Naive B cell (primary cell): ENCODE measurements at regions not wholly inside any gene's neighbourhood (a gene's known extent, or its start where the extent isn't known, plus 50 kb on each side); places are given as distances from the start of the nearest gene placed in this dataset.
"Not testable (repeated sequence)": the region's sequence is repeated elsewhere in the genome, so short reads cannot be mapped to it uniquely, and the experiment has no call there.

ENCODE experiments used
- ATAC-seq, 2 donors: fragments of 150-1000 bp; cut with Tn5 transposase; 2 replicates each; pipeline ENCODE4 v1.10.0; 2021; ENCODE audit warnings: low read depth in 2 of 2, mild to moderate bottlenecking in 2 of 2, moderate library complexity in 2 of 2
- DNase-seq: peaks from one replicate; pipeline ENCODE4 v3.0.0; 2022
- H3K27ac Mint-ChIP-seq, 6 donors: one replicate each; pipeline ENCODE4 v1.8.0; 2020 to 2022; ENCODE audit warnings: mild to moderate bottlenecking in 6 of 6, mixed read lengths in 6 of 6, moderate library complexity in 5 of 6, inconsistent platforms in 2 of 6
- H3K27me3 Mint-ChIP-seq, 3 donors: one replicate each; pipeline ENCODE4 v1.8.0; 2021 to 2022; ENCODE audit warnings: mixed read lengths in 3 of 3, mild to moderate bottlenecking in 1 of 3
- H3K36me3 Mint-ChIP-seq, 2 donors: one replicate each; pipeline ENCODE4 v1.8.0; 2020 to 2022; ENCODE audit warnings: mixed read lengths in 2 of 2, inconsistent platforms in 1 of 2, mild to moderate bottlenecking in 1 of 2
- H3K4me1 Mint-ChIP-seq, 3 donors: one replicate each; pipeline ENCODE4 v1.8.0; 2020 to 2022; ENCODE audit warnings: mixed read lengths in 3 of 3, inconsistent platforms in 1 of 3, mild to moderate bottlenecking in 1 of 3, moderate library complexity in 1 of 3
- H3K4me3 Mint-ChIP-seq, 8 donors: one replicate each; pipeline ENCODE4 v1.8.0; 2020 to 2022; ENCODE audit warnings: mild to moderate bottlenecking in 8 of 8, mixed read lengths in 8 of 8, moderate library complexity in 8 of 8, inconsistent platforms in 2 of 8
- H3K9me3 Mint-ChIP-seq, 7 donors: one replicate each; pipeline ENCODE4 v1.8.0; 2020 to 2022; ENCODE audit warnings: mixed read lengths in 7 of 7, mild to moderate bottlenecking in 5 of 7, inconsistent platforms in 2 of 7, moderate library complexity in 1 of 7

DNA sequence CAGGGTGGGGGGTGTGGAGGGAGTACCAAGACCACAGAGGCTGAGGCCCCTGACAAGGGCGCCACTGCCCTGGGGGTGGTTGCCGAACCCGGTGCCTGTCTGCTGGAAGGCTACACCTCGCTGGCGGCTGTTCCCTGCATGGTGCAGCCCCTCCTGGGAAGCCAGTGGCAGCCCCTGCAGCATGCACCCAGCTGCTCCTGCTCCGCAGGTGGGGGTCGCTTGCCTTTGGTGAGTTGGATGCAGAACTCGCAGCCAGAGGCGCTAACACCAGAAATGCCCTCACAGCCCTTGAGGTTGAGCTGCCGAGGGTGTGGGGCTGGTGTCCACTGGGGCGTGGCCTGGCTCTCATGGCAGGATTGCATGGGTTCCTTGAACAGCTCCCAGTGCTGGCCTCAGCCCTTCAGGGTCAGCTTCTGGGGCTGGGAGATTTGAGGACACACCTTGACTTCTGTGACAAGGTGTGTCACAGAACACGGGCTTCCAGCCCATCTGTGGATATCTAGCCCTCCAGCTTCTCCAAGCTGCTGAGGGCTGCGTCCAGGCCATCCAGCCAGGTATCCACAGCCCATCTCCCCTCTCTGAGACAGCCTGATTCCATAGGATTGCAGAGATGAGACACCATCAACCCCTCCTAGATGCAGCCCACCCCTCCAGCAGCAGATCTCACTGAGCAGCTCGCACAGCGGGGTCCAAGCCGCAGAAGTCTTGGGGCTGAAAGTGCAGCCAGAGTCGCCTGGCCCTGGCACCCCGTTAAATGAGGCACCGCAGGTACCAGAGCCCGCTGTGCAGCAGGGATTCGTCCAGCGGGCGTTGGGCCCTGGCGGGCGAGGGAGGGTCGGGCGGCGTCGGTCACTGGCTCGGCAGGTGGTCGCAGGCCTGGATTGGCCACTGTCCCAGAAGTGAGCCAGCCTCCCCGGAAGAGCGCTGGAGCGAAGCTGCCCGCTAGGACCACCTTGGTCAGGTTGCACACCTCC is 586.3 kb downstream of the KCNJ18 start:
- peaks cover 0 to 21% (median 9%) of the 10 kb centered on the region in 7 donors for H3K9me3 Mint-ChIP-seq
- no peak for ATAC-seq
- no peak for DNase-seq
- no peaks in the 10 kb centered on the region for H3K27me3 Mint-ChIP-seq
- H3K36me3 Mint-ChIP-seq = no peaks in the 10 kb centered on the region
- no peak overlapping the region for H3K4me3 Mint-ChIP-seq
- no peak overlapping the region for H3K27ac Mint-ChIP-seq
- H3K4me1 Mint-ChIP-seq = no peaks in the 10 kb centered on the region

- DNase-seq = no peak
- H3K4me1 Mint-ChIP-seq = no peaks in the 10 kb centered on the region
- no peak overlapping the region for H3K27ac Mint-ChIP-seq
- ATAC-seq = no peak
- H3K27me3 Mint-ChIP-seq = no peaks in the 10 kb centered on the region
- peaks cover 0 to 12% (median 4%) of the 10 kb centered on the region in 7 donors for H3K9me3 Mint-ChIP-seq
- no peak overlapping the region for H3K4me3 Mint-ChIP-seq
- no peaks in the 10 kb centered on the region for H3K36me3 Mint-ChIP-seq
These were observed 594.2 kb downstream of the KCNJ18 start for GRCh38 chr17:22286337-22287041.

GRCh38 chr17:22298484-22298951 is 606.2 kb downstream of the KCNJ18 start:
- H3K9me3 Mint-ChIP-seq = peaks cover 9 to 22% (median 14%) of the 10 kb centered on the region in 7 donors

GRCh38 chr17:22300177-22300576 is 607.9 kb downstream of the KCNJ18 start:
- Mint-ChIP-seq H3K4me1 (peaks cover 0 to 4% (median 0%) of the 10 kb centered on the region in 3 donors), H3K36me3 (peaks cover 3 to 8% of the 10 kb centered on the region in 2 donors), H3K9me3 (peaks cover 9 to 31% (median 18%) of the 10 kb centered on the region in 7 donors), H3K27me3 (no peaks in the 10 kb centered on the region), H3K4me3 (no peak overlapping the region), H3K27ac (no peak overlapping the region)
- ATAC-seq (no peak), DNase-seq (no peak)

More at GRCh38 chr17:22298484-22298951, 606.2 kb downstream of the KCNJ18 start:
- not testable (repeated sequence) for H3K27ac Mint-ChIP-seq, H3K27me3 Mint-ChIP-seq, DNase-seq, H3K36me3 Mint-ChIP-seq, H3K4me3 Mint-ChIP-seq, H3K4me1 Mint-ChIP-seq
- ATAC-seq = peak in 1 of 2 donors; percentile 43

DNA sequence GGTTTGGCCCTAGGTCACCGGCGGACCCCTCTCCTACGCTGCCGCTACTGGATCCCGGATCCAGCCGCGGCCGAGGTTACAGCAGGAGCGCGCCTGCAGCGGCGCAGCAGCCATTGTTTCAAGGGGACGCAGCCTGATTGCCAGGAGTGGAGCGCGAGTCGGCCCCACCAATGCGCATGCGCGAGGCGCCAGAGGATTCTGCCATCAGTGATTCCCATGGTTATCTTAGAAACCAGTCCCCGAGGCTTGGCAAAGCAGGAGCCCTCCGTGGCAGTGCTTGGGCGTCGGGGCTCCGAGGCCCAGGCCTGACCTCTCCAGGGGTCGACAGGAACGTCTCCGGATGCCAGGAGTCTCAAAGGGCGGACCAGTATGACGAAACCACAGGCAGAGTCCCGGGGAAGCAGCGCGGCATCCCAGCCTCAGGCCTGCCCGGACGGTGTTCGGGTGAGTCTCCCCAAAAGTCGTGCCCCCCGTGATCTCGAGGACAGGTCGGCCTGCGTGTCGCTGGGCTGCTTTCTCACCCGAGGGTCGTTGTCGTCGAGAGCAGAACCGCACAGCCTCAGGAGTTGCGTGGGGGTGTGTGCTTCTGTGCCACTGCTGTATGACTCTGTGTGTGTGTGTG is 608.5 kb downstream of the KCNJ18 start:
- no peaks in the 10 kb centered on the region for H3K27me3 Mint-ChIP-seq
- peaks cover 3 to 14% of the 10 kb centered on the region in 2 donors for H3K36me3 Mint-ChIP-seq
- H3K4me3 Mint-ChIP-seq = no peak overlapping the region
- no peak for DNase-seq
- peaks cover 14 to 37% (median 21%) of the 10 kb centered on the region in 7 donors for H3K9me3 Mint-ChIP-seq
- no peak for ATAC-seq
- H3K4me1 Mint-ChIP-seq = peaks cover 0 to 4% (median 0%) of the 10 kb centered on the region in 3 donors
- no peak overlapping the region for H3K27ac Mint-ChIP-seq

DNA sequence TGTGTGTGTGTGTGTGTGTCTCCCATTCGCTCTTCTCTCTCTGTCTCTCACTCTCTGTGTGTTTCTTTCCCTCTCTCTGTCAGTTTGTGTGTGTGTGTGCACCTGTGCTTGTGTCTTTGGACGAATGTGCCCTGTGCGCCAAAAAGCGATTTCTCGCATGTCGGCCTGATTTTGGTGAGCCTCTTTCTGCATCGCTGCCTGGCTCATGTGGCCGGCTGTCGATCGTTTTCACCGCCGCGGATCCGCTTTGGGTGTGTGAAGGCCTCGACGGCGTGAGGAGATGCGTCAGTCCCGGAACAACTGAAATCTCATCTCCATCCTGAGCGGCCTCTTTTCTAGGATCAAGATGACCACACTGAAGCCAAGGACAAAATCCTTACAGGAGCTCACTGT is 609.0 kb downstream of the KCNJ18 start:
- peaks cover 3 to 15% of the 10 kb centered on the region in 2 donors for H3K36me3 Mint-ChIP-seq
- peaks cover 0 to 4% (median 0%) of the 10 kb centered on the region in 3 donors for H3K4me1 Mint-ChIP-seq
- H3K9me3 Mint-ChIP-seq = peaks cover 14 to 41% (median 21%) of the 10 kb centered on the region in 7 donors
- no peak for DNase-seq
- ATAC-seq = no peak
- no peak overlapping the region for H3K4me3 Mint-ChIP-seq
- peak overlapping the region in 1 of 6 donors; percentile 19 for H3K27ac Mint-ChIP-seq
- no peaks in the 10 kb centered on the region for H3K27me3 Mint-ChIP-seq

GRCh38 chr17:22303096-22303495 is 610.8 kb downstream of the KCNJ18 start:
- peaks cover 0 to 4% (median 0%) of the 10 kb centered on the region in 3 donors for H3K4me1 Mint-ChIP-seq
- no peak overlapping the region for H3K4me3 Mint-ChIP-seq
- ATAC-seq (no peak), DNase-seq (no peak)
- no peaks in the 10 kb centered on the region for H3K27me3 Mint-ChIP-seq
- peaks cover 3 to 15% of the 10 kb centered on the region in 2 donors for H3K36me3 Mint-ChIP-seq
- H3K9me3 Mint-ChIP-seq = peaks cover 17 to 46% (median 25%) of the 10 kb centered on the region in 7 donors
- H3K27ac Mint-ChIP-seq = no peak overlapping the region

- peaks cover 3 to 15% of the 10 kb centered on the region in 2 donors for H3K36me3 Mint-ChIP-seq
- peaks cover 0 to 4% (median 0%) of the 10 kb centered on the region in 3 donors for H3K4me1 Mint-ChIP-seq
- H3K4me3 Mint-ChIP-seq = no peak overlapping the region
- no peaks in the 10 kb centered on the region for H3K27me3 Mint-ChIP-seq
- ATAC-seq (no peak), DNase-seq (no peak)
- H3K27ac Mint-ChIP-seq = no peak overlapping the region
- peaks cover 16 to 50% (median 25%) of the 10 kb centered on the region in 7 donors for H3K9me3 Mint-ChIP-seq
These were observed 611.5 kb downstream of the KCNJ18 start for GRCh38 chr17:22303865-22304264.

DNA sequence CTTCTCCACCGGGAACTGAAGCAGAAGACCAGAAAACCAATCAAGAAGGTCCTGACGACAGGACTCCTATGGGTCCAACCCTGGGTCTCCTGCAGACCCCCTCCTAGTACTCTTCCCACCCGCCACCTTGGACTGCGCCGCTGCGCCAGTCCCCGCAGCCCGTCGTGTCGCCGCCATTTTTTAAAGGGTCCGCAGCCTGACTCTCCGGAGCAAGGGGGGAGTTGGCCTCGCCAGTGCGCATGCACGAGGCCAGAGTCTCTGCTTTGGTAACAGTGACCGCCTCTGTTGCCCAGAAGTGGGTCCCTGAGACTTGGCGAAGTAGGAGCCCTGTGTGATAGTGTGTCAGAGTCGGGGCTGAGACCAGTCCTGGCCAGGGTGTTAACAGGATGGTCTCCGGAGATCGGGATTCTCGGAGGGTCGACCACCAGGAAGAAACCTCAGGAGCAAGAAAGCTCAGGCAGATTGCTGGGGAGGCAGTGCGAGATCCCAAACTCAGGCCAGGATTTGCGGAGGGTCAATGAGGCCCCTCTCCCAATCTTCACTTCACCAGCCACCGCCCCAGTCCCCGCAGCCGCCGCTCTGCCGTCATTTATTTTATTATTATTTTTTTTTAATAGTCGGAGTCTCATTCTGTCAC is 612.5 kb downstream of the KCNJ18 start:
- Mint-ChIP-seq H3K27me3 (no peaks in the 10 kb centered on the region), H3K4me1 (peaks cover 0 to 4% (median 0%) of the 10 kb centered on the region in 3 donors), H3K27ac (no peak overlapping the region), H3K4me3 (no peak overlapping the region), H3K9me3 (peaks cover 12 to 47% (median 24%) of the 10 kb centered on the region in 7 donors), H3K36me3 (peaks cover 0 to 15% of the 10 kb centered on the region in 2 donors)
- DNase-seq (no peak), ATAC-seq (no peak)

- Mint-ChIP-seq H3K4me1 (peaks cover 0 to 4% (median 0%) of the 10 kb centered on the region in 3 donors), H3K27ac (no peak overlapping the region), H3K27me3 (no peaks in the 10 kb centered on the region), H3K9me3 (peaks cover 15 to 53% (median 24%) of the 10 kb centered on the region in 7 donors), H3K36me3 (peaks cover 0 to 15% of the 10 kb centered on the region in 2 donors), H3K4me3 (peak overlapping the region in 1 of 8 donors; percentile 43)
- ATAC-seq (no peak), DNase-seq (no peak)
These were observed 613.2 kb downstream of the KCNJ18 start for GRCh38 chr17:22305356-22306071.

- H3K27me3 Mint-ChIP-seq, H3K27ac Mint-ChIP-seq, ATAC-seq, H3K36me3 Mint-ChIP-seq, DNase-seq, H3K4me1 Mint-ChIP-seq, H3K4me3 Mint-ChIP-seq: not testable (repeated sequence)
- H3K9me3 Mint-ChIP-seq = peaks cover 12 to 39% (median 21%) of the 10 kb centered on the region in 7 donors
These were observed 618.0 kb downstream of the KCNJ18 start for GRCh38 chr17:22310292-22310691.
